Ascending aorta (tissue), 2 donors: ENCODE measurements at regions not wholly inside any gene's neighbourhood (a gene's known extent, or its start where the extent isn't known, plus 50 kb on each side); places are given as distances from the start of the nearest gene placed in this dataset.

ENCODE experiments used
- DNase-seq, 2 donors: peaks; one replicate each; pipeline ENCODE4 v3.0.0-alpha.2; 2019; ENCODE audit warnings: low spot score in 2 of 2
- H3K27ac ChIP-seq, 2 donors: fragments of 200-600 bp; sonication (generic); one replicate each; pipeline ENCODE4 v1.5.1; 2016 to 2017; ENCODE audit warnings: mild to moderate bottlenecking in 1 of 2
- H3K27me3 ChIP-seq: fragments of 200-600 bp; sonication (generic); one replicate; pipeline ENCODE4 v1.5.1; 2017
- H3K36me3 ChIP-seq, 2 donors: fragments of 200-600 bp; sonication (generic); one replicate each; pipeline ENCODE4 v1.5.1; 2016
- H3K4me1 ChIP-seq, 2 donors: fragments of 200-600 bp; sonication (generic); one replicate each; pipeline ENCODE4 v1.5.1; 2016 to 2017; ENCODE audit warnings: mild to moderate bottlenecking in 1 of 2
- H3K4me3 ChIP-seq, 2 donors: fragments of 200-600 bp; sonication (generic); one replicate each; pipeline ENCODE4 v1.5.1; 2016 to 2017; ENCODE audit warnings: mild to moderate bottlenecking in 1 of 2
- H3K9me3 ChIP-seq, 2 donors: fragments of 200-600 bp; sonication (generic); one replicate each; pipeline ENCODE4 v1.5.1; 2016
- intact Hi-C: fragments of 100-400 bp; cut with DNase I; formaldehyde crosslinking; loops from one replicate; pipeline ENCODE4 v1.15.1; 2023
- TF ChIP-seq, protein P1 (sequence below), 3 experiments: fragments of 200-600 bp in 2 of 3; fragments of 450-650 bp in 1 of 3; sonication (generic) in 2 of 3; IDR thresholded peaks; one replicate each; pipeline ENCODE4 v1.5.1; 2016 to 2019; ENCODE audit warnings: antibody characterized with exemption in 3 of 3, mild to moderate bottlenecking in 1 of 3, moderate library complexity in 1 of 3

DNA sequence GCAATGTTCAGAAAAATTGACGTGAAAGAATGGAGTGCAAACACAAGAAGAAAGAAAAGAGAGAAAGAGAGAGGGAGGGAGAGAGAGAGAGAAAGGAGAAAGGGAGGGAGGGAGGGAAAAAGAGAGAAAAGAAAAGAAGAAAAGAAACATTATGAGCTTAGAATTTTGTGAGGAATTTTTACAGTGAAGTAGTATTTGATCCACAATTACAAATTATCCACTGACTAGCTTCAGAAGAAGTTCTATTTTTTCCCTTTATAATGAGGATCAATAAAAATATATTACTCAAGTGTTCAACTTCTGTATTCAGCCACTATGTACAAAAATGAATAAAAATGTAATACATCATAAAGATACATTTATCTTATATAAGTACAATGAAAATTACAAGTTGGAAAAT lies 494.5 kb upstream of the CA10 start:
- Histone ChIP-seq H3K4me3 (no peak overlapping the region), H3K27me3 (no peaks in the 10 kb centered on the region), H3K9me3 (no peaks in the 10 kb centered on the region), H3K4me1 (no peaks in the 10 kb centered on the region), H3K36me3 (no peaks in the 10 kb centered on the region), H3K27ac (no peak overlapping the region)
- TF ChIP-seq, protein P1, sequence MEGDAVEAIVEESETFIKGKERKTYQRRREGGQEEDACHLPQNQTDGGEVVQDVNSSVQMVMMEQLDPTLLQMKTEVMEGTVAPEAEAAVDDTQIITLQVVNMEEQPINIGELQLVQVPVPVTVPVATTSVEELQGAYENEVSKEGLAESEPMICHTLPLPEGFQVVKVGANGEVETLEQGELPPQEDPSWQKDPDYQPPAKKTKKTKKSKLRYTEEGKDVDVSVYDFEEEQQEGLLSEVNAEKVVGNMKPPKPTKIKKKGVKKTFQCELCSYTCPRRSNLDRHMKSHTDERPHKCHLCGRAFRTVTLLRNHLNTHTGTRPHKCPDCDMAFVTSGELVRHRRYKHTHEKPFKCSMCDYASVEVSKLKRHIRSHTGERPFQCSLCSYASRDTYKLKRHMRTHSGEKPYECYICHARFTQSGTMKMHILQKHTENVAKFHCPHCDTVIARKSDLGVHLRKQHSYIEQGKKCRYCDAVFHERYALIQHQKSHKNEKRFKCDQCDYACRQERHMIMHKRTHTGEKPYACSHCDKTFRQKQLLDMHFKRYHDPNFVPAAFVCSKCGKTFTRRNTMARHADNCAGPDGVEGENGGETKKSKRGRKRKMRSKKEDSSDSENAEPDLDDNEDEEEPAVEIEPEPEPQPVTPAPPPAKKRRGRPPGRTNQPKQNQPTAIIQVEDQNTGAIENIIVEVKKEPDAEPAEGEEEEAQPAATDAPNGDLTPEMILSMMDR (IDR thresholded peaks at IDR 0.05): no peak
- DNase-seq: no peak
- intact Hi-C loops: no loop called here

- Histone ChIP-seq H3K27me3 (no peaks in the 10 kb centered on the region), H3K27ac (no peak overlapping the region), H3K9me3 (no peaks in the 10 kb centered on the region), H3K4me3 (no peak overlapping the region), H3K4me1 (no peaks in the 10 kb centered on the region), H3K36me3 (no peaks in the 10 kb centered on the region)
- intact Hi-C loops: no loop called here
- TF ChIP-seq, protein P1 (IDR thresholded peaks at IDR 0.05): no peak
- no peak for DNase-seq
Measured at GRCh38 chr17:52648995-52649394, 490.5 kb upstream of the CA10 start.

DNA sequence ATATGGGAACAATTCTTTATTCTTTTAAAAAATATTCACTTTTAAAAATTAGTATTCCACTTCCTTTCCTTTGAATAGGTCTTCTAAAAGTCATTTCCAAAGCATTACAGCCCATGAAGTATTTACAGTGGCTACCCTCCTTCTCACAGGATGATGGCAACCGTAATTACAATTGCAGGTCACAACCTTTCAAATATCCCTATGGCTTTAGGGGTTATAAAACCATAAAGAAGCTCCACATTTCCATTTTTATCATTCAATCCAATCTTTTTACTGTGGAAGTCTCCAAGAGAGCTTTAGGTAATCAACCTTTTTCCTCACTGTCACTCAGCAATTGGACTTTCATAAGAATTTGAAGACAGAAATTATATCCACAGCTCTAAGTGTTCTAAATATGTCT lies 488.9 kb upstream of the CA10 start:
- DNase-seq: no peak
- TF ChIP-seq, protein P1 (IDR thresholded peaks at IDR 0.05): no peak
- intact Hi-C loops: no loop called here

GRCh38 chr17:52636443-52636842 lies 477.9 kb upstream of the CA10 start:
- H3K36me3 ChIP-seq: no peaks in the 10 kb centered on the region
- no peak overlapping the region for H3K27ac ChIP-seq
- DNase-seq: no peak
- no peaks in the 10 kb centered on the region for H3K9me3 ChIP-seq
- H3K4me3 ChIP-seq: no peak overlapping the region
- H3K27me3 ChIP-seq: no peaks in the 10 kb centered on the region
- intact Hi-C loops: no loop called here
- TF ChIP-seq, protein P1 (IDR thresholded peaks at IDR 0.05): no peak
- H3K4me1 ChIP-seq: no peaks in the 10 kb centered on the region

More for the DNA sequence above, 488.9 kb upstream of the CA10 start:
- H3K36me3 ChIP-seq: no peaks in the 10 kb centered on the region
- no peaks in the 10 kb centered on the region for H3K9me3 ChIP-seq
- no peak overlapping the region for H3K27ac ChIP-seq
- no peaks in the 10 kb centered on the region for H3K4me1 ChIP-seq
- H3K4me3 ChIP-seq: no peak overlapping the region
- H3K27me3 ChIP-seq: no peaks in the 10 kb centered on the region

DNA sequence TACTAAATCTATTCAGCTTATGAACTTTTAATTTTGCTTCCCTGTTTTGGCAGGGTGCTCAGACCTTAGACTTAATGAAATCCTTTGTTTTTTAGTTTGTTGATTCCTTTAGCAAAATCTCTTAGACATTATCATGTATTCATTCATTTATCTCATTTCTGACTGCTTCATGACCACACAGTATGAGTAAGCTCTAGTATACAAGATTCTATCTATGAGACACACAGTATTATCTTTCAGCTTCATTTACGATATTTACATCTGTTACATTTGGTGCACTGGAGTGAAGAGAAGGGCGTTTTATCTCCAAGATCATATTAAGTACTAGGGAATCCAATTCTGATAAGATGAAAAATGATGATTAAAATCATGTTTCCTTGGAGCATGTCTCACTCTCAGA lies 448.1 kb upstream of the CA10 start:
- Histone ChIP-seq H3K9me3 (no peaks in the 10 kb centered on the region), H3K36me3 (no peaks in the 10 kb centered on the region), H3K27ac (no peak overlapping the region), H3K27me3 (no peaks in the 10 kb centered on the region), H3K4me3 (no peak overlapping the region), H3K4me1 (no peaks in the 10 kb centered on the region)
- intact Hi-C loops: no loop called here
- TF ChIP-seq, protein P1 (IDR thresholded peaks at IDR 0.05): no peak
- DNase-seq: no peak

GRCh38 chr17:52606098-52606497 lies 447.6 kb upstream of the CA10 start:
- no peaks in the 10 kb centered on the region for H3K4me1 ChIP-seq
- intact Hi-C loops: no loop called here
- no peaks in the 10 kb centered on the region for H3K9me3 ChIP-seq
- H3K4me3 ChIP-seq: no peak overlapping the region
- H3K27me3 ChIP-seq: no peaks in the 10 kb centered on the region
- H3K27ac ChIP-seq: no peak overlapping the region
- no peaks in the 10 kb centered on the region for H3K36me3 ChIP-seq
- DNase-seq: no peak
- TF ChIP-seq, protein P1 (IDR thresholded peaks at IDR 0.05): no peak
